Naive thymus-derived CD4-positive, alpha-beta T cell (primary cell): ENCODE measurements at regions not wholly inside any gene's neighbourhood (a gene's known extent, or its start where the extent isn't known, plus 50 kb on each side); places are given as distances from the start of the nearest gene placed in this dataset.

Experiments used
- ATAC-seq: fragments of 150-1000 bp; cut with Tn5 transposase; 2 replicates; pipeline ENCODE4 v1.10.0; 2021; ENCODE audit warnings: mild to moderate bottlenecking, moderate library complexity
- CTCF ChIA-PET: fragments of 350-600 bp; sonication (Branson Sonifier 250); formaldehyde crosslinking; loops from one replicate; lab custom pipeline; 2021; ENCODE audit warnings: antibody characterized with exemption; lab: Charles Lee
- POLR2A ChIA-PET: fragments of 350-600 bp; sonication (Branson Sonifier 250); formaldehyde crosslinking; loops from one replicate; lab custom pipeline; 2021; ENCODE audit warnings: antibody characterized with exemption, inconsistent platforms; lab: Charles Lee
- DNase-seq, 9 donors: peaks; one replicate each; pipeline versions ENCODE4 v3.0.0 to v3.0.0-alpha.2; 2020 to 2022; ENCODE audit warnings: mixed read lengths in 1 of 9
- H3K27ac ChIP-seq: one replicate; pipeline ENCODE4 v1.7.0; 2013; ENCODE audit warnings: mild to moderate bottlenecking, low read depth, low read length, moderate library complexity
- H3K27me3 ChIP-seq, 2 donors: one replicate each; pipeline ENCODE4 v1.7.0; 2013; ENCODE audit warnings: low read length in 2 of 2, mild to moderate bottlenecking in 2 of 2, moderate library complexity in 2 of 2; ENCODE audit not compliant: control insufficient read depth in 2 of 2, insufficient read depth in 2 of 2
- H3K36me3 ChIP-seq, 3 experiments: 1 replicate in 2 of 3; 2 replicates in 1 of 3; pipeline ENCODE4 v1.7.0; 2013; ENCODE audit warnings: low read length in 3 of 3, mild to moderate bottlenecking in 3 of 3, moderate library complexity in 1 of 3; ENCODE audit not compliant: insufficient read depth in 3 of 3, control insufficient read depth in 2 of 3
- H3K4me1 ChIP-seq, 2 donors: one replicate each; pipeline ENCODE4 v1.7.0; 2013; ENCODE audit warnings: low read length in 2 of 2, mild to moderate bottlenecking in 2 of 2, moderate library complexity in 1 of 2; ENCODE audit not compliant: control insufficient read depth in 2 of 2, insufficient read depth in 2 of 2
- H3K4me3 ChIP-seq: 2 replicates; pipeline ENCODE4 v1.7.0; 2013; ENCODE audit warnings: mild to moderate bottlenecking, low read length
- H3K9me3 ChIP-seq, 3 experiments: 1 replicate in 2 of 3; 2 replicates in 1 of 3; pipeline ENCODE4 v1.7.0; 2013; ENCODE audit warnings: low read length in 3 of 3; ENCODE audit not compliant: control insufficient read depth in 2 of 3
- H3K27ac Mint-ChIP-seq, 9 donors: one replicate each; pipeline ENCODE4 v1.8.0; 2020 to 2022; ENCODE audit warnings: mixed read lengths in 9 of 9, mild to moderate bottlenecking in 8 of 9, moderate library complexity in 5 of 9, inconsistent platforms in 2 of 9
- H3K27me3 Mint-ChIP-seq, 5 donors: one replicate each; pipeline ENCODE4 v1.8.0; 2021 to 2022; ENCODE audit warnings: mixed read lengths in 5 of 5, mild to moderate bottlenecking in 1 of 5
- H3K36me3 Mint-ChIP-seq, 5 donors: one replicate each; pipeline ENCODE4 v1.8.0; 2020 to 2022; ENCODE audit warnings: mixed read lengths in 5 of 5, mild to moderate bottlenecking in 3 of 5, inconsistent platforms in 1 of 5
- H3K4me1 Mint-ChIP-seq, 7 donors: one replicate each; pipeline ENCODE4 v1.8.0; 2020 to 2022; ENCODE audit warnings: mixed read lengths in 7 of 7, mild to moderate bottlenecking in 3 of 7, inconsistent platforms in 1 of 7
- H3K4me3 Mint-ChIP-seq, 10 donors: one replicate each; pipeline ENCODE4 v1.8.0; 2020 to 2022; ENCODE audit warnings: mild to moderate bottlenecking in 10 of 10, mixed read lengths in 10 of 10, moderate library complexity in 6 of 10, inconsistent platforms in 2 of 10
- H3K9me3 Mint-ChIP-seq, 11 donors: one replicate each; pipeline ENCODE4 v1.8.0; 2020 to 2022; ENCODE audit warnings: mixed read lengths in 11 of 11, mild to moderate bottlenecking in 4 of 11, inconsistent platforms in 1 of 11, moderate library complexity in 1 of 11
- intact Hi-C, 2 donors: fragments of 100-400 bp; cut with micrococcal nuclease; formaldehyde crosslinking; loops; one replicate each; pipeline ENCODE4 v1.15.1; 2023

DNA sequence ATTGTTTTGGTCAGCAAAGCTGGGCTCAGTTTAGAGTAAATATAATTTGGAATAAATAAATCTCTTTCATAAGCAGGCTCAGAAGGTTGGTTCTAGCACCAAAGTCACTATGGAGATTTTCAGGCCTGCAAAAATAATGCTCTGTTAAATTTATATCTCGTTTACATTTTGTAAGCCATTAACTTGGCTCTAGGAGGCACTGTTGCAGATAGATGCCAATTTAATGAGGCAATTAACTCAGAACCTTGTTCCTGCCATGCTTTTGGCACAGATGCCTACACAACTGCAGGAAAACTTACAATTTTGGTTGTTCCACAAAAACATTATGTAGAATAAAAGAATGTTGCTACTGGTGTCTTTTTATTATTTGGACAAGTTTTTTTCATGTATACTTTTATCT lies 428.1 kb downstream of the FLRT2 start:
- Histone ChIP-seq H3K9me3 (no peaks in the 10 kb centered on the region), H3K27ac (no peak overlapping the region), H3K4me3 (no peak overlapping the region), H3K27me3 (no peaks in the 10 kb centered on the region), H3K36me3 (no peaks in the 10 kb centered on the region), H3K4me1 (no peaks in the 10 kb centered on the region)
- CTCF ChIA-PET, result no interaction called here
- H3K27me3 Mint-ChIP-seq, result no peaks in the 10 kb centered on the region
- DNase-seq (no peak), ATAC-seq (no peak)
- intact Hi-C loops, result no loop called here
- H3K4me3 Mint-ChIP-seq, result no peak overlapping the region
- H3K36me3 Mint-ChIP-seq, result peaks cover 0 to 27% (median 17%) of the 10 kb centered on the region in 5 donors
- peaks cover 0 to 2% (median 0%) of the 10 kb centered on the region in 11 donors for H3K9me3 Mint-ChIP-seq
- no peak overlapping the region for H3K27ac Mint-ChIP-seq
- POLR2A ChIA-PET, result no interaction called here
- H3K4me1 Mint-ChIP-seq, result peaks cover 0 to 28% (median 10%) of the 10 kb centered on the region in 7 donors

DNA sequence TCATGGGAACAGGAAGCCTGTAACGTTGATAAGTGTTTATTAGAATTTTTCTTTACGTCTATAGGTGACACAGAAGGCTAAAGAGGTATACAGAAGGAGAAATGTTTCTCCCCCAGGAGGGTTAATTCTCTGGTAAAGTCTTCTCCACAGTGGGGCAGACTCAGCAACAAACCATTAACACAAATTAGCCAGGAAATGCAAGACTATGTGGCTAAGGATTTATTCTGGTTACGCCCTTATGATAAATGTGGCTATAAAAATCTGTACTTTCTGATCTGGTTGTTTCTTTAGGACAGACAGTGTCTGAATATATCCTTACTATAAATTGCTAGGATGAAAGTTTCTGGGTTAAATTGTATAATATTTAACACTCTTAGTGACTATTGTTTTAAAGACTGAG lies 423.3 kb downstream of the FLRT2 start:
- no peaks in the 10 kb centered on the region for H3K27me3 Mint-ChIP-seq
- no peak overlapping the region for H3K27ac ChIP-seq
- intact Hi-C loops, result no loop called here
- no peaks in the 10 kb centered on the region for H3K9me3 ChIP-seq
- H3K36me3 Mint-ChIP-seq, result peaks cover 0 to 28% (median 15%) of the 10 kb centered on the region in 5 donors
- H3K9me3 Mint-ChIP-seq, result peaks cover 0 to 1% (median 0%) of the 10 kb centered on the region in 11 donors
- no peak overlapping the region for H3K4me3 Mint-ChIP-seq
- CTCF ChIA-PET, result interaction anchor here (0.7 kb wide), 1 partner anchor 24 kb away, joined by 3 read pairs; no protein-coding TSS in a partner anchor
- no peak overlapping the region for H3K4me3 ChIP-seq
- H3K4me1 ChIP-seq, result no peaks in the 10 kb centered on the region
- H3K27ac Mint-ChIP-seq, result no peak overlapping the region
- no peak for DNase-seq
- ATAC-seq, result no peak
- no peaks in the 10 kb centered on the region for H3K27me3 ChIP-seq
- no peaks in the 10 kb centered on the region for H3K36me3 ChIP-seq
- POLR2A ChIA-PET, result no interaction called here
- peaks cover 0 to 15% (median 8%) of the 10 kb centered on the region in 7 donors for H3K4me1 Mint-ChIP-seq

DNA sequence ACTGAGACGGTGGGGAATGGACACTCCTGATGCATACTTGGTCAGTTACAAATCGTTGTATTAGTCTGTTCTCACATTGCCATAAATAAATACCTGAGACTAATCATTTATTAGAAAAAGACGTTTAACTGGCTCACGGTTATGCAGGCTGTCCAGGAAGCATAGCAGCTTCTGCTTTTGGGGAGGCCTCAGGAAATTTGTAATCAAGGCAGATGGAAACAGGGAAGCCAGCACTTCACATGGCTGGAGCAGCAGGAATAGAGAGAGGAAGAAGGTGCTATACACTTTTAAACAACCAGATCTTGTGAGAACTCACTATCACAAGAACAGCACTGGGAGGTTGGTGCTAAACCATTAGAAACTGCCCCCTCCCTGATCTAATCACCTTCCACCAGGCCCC lies 418.2 kb downstream of the FLRT2 start:
- ATAC-seq (peak; percentile 26), DNase-seq (no peak)
- H3K4me1 Mint-ChIP-seq, result peaks cover 0 to 31% (median 22%) of the 10 kb centered on the region in 7 donors
- no peaks in the 10 kb centered on the region for H3K36me3 ChIP-seq
- H3K27me3 Mint-ChIP-seq, result no peaks in the 10 kb centered on the region
- ChIA-PET POLR2A (interaction anchor here (0.6 kb wide), 1 partner anchor 16 kb away, joined by 3 read pairs; no protein-coding TSS in a partner anchor), CTCF (no interaction called here)
- no peaks in the 10 kb centered on the region for H3K27me3 ChIP-seq
- peaks cover 10 to 40% (median 23%) of the 10 kb centered on the region in 5 donors for H3K36me3 Mint-ChIP-seq
- intact Hi-C loops, result no loop called here
- no peak overlapping the region for H3K27ac Mint-ChIP-seq
- no peaks in the 10 kb centered on the region for H3K9me3 ChIP-seq
- H3K4me3 ChIP-seq, result no peak overlapping the region
- H3K4me3 Mint-ChIP-seq, result peak overlapping the region in 1 of 10 donors; percentile 38
- H3K4me1 ChIP-seq, result no peaks in the 10 kb centered on the region
- no peak overlapping the region for H3K27ac ChIP-seq
- peaks cover 0 to 6% (median 0%) of the 10 kb centered on the region in 11 donors for H3K9me3 Mint-ChIP-seq

DNA sequence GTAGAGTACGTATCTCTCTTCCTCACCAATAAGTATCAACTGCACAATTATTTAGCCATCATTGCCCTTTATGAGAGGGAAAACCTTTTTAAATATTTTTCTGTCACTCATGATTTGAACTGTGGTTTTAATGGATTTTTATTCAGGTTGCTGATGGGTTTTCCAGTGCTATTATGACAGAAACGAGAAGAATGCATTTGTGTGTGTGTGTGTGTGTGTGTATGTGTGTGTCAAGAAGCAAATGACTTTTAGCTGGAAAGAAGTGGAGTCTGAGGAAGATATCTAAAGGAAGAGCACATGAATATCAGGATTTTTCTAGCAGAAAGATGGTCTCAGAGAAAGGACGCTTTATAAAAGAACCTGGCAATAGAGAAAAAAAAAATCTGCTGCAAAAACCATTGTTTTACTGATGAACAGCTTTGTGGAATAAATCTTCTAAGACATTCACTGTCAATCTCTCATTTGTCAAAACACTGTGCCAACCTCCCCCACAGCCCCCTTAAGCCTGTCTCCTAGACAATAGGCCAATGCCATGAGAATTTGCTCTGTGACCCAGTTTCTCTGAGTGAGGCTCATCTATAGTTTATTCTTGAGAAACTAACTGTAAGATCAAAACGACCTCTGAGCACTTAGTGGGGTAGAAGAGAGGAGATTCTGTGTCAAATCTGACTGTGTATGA lies 417.7 kb downstream of the FLRT2 start:
- H3K27ac Mint-ChIP-seq, result peak overlapping the region in 1 of 9 donors; percentile 17
- H3K36me3 ChIP-seq, result no peaks in the 10 kb centered on the region
- H3K27me3 ChIP-seq, result no peaks in the 10 kb centered on the region
- H3K27me3 Mint-ChIP-seq, result no peaks in the 10 kb centered on the region
- H3K9me3 ChIP-seq, result no peaks in the 10 kb centered on the region
- H3K27ac ChIP-seq, result no peak overlapping the region
- intact Hi-C loops, result no loop called here
- DNase-seq (no peak), ATAC-seq (peak; percentile 12)
- peaks cover 0 to 37% (median 22%) of the 10 kb centered on the region in 7 donors for H3K4me1 Mint-ChIP-seq
- ChIA-PET CTCF (no interaction called here), POLR2A (interaction anchor here (0.6 kb wide), 1 partner anchor 16 kb away, joined by 3 read pairs; no protein-coding TSS in a partner anchor)
- H3K4me1 ChIP-seq, result no peaks in the 10 kb centered on the region
- H3K4me3 ChIP-seq, result no peak overlapping the region
- peaks cover 0 to 6% (median 0%) of the 10 kb centered on the region in 11 donors for H3K9me3 Mint-ChIP-seq
- H3K36me3 Mint-ChIP-seq, result peaks cover 10 to 40% (median 23%) of the 10 kb centered on the region in 5 donors
- no peak overlapping the region for H3K4me3 Mint-ChIP-seq

DNA sequence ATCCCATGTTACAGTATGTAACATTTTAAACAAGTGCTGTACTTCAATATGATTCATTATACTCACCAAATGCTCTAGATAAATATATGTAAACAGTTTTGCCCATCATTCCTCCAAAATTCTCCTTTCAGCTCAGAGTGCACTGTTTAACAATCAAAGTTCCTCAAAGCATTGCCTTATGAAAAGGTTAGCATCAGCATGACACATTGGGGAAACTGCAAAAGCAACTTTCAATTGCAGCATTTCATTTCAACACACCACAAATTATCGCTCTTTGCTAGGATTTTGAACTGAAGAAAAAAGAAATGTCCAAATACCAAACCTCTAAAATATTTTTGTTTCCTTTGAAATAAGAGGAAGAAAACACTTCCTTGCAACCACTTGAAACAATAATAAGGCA lies 413.2 kb downstream of the FLRT2 start:
- H3K4me3 Mint-ChIP-seq, result peak overlapping the region in 1 of 10 donors; percentile 8

DNA sequence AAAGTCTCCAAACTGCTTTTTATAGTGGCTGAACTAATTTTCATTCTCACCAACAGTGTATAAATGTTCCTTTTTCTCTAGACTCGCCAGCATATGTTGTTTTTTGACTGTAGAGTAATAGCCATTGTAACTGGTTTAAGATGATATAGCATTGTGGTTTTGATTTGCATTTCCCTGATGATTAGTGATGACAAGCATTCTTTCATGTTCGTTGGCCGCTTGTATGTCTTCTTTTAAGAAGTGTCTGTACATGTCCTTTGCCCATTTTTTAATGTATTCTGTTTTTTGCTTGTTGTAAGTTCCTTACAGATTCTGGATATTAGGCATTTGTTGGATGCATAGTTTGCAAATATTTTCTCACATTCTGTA lies 404.9 kb downstream of the FLRT2 start:
- Histone ChIP-seq H3K27me3 (no peaks in the 10 kb centered on the region), H3K4me3 (peak overlapping the region; percentile 65), H3K27ac (peak overlapping the region; percentile 75), H3K36me3 (no peaks in the 10 kb centered on the region), H3K9me3 (no peaks in the 10 kb centered on the region), H3K4me1 (peaks cover 8 to 9% of the 10 kb centered on the region in 2 donors)
- Mint-ChIP-seq H3K36me3 (peaks cover 9 to 17% (median 16%) of the 10 kb centered on the region in 5 donors), H3K27me3 (no peaks in the 10 kb centered on the region), H3K27ac (peak overlapping the region; percentile 92 to 99 (median 95)), H3K9me3 (peaks cover 9 to 20% (median 11%) of the 10 kb centered on the region in 11 donors), H3K4me3 (peak overlapping the region; percentile 79 to 98 (median 94)), H3K4me1 (peaks cover 21 to 60% (median 40%) of the 10 kb centered on the region in 7 donors)
- ChIA-PET CTCF (no interaction called here), POLR2A (interaction anchor here (0.6 to 0.8 kb wide), 2 partner anchors 9 to 36 kb away, joined by 3 read pairs; no protein-coding TSS in a partner anchor)
- DNase-seq (peak in 1 of 9 donors; percentile 13), ATAC-seq (peak; percentile 52)
- intact Hi-C loops, result loop anchor here in 1 of 2 donors (2.0 kb wide), 1 partner anchor 16 kb away; no protein-coding TSS in a partner anchor

More for the DNA sequence above, 413.2 kb downstream of the FLRT2 start:
- Mint-ChIP-seq H3K27ac (no peak overlapping the region), H3K27me3 (no peaks in the 10 kb centered on the region), H3K4me1 (peaks cover 8 to 67% (median 53%) of the 10 kb centered on the region in 7 donors), H3K36me3 (peaks cover 13 to 49% (median 34%) of the 10 kb centered on the region in 5 donors), H3K9me3 (peaks cover 4 to 14% (median 8%) of the 10 kb centered on the region in 11 donors)
- Histone ChIP-seq H3K27ac (no peak overlapping the region), H3K27me3 (no peaks in the 10 kb centered on the region), H3K36me3 (no peaks in the 10 kb centered on the region), H3K9me3 (no peaks in the 10 kb centered on the region), H3K4me3 (no peak overlapping the region), H3K4me1 (no peaks in the 10 kb centered on the region)
- ATAC-seq (peak; percentile 51), DNase-seq (no peak)
- POLR2A ChIA-PET, result no interaction called here
- CTCF ChIA-PET, result no interaction called here
- intact Hi-C loops, result no loop called here
